Left kidney (tissue), 1 donor: ENCODE measurements at regions not wholly inside any gene's neighbourhood (a gene's known extent, or its start where the extent isn't known, plus 50 kb on each side); places are given as distances from the start of the nearest gene placed in this dataset.
A peak's percentile ranks its signal among the peaks of the same experiment; 100 is the strongest.
"Not testable (repeated sequence)": the region's sequence is repeated elsewhere in the genome, so short reads cannot be mapped to it uniquely, and the experiment has no call there.

Experiments
- DNase-seq: peaks from one replicate; pipeline ENCODE4 v3.0.0-alpha.2; 2013

DNA sequence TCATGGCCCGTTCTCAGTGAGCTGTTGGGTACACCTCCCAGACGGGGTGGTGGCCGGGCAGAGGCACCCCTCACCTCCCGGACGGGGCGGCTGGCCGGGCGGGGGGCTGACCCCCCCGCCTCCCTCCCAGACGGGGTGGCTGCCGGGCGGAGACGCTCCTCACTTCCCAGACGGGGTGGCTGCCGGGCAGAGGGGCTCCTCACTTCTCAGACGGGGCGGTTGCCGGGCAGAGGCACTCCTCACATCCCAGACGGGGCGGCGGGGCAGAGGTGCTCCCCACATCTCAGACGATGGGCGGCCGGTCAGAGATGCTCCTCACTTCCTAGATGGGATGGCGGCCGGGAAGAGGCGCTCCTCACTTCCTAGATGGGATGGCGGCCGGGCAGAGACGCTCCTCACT lies 129.7 kb upstream of the DAAM1 start:
- DNase-seq = not testable (repeated sequence)

DNA sequence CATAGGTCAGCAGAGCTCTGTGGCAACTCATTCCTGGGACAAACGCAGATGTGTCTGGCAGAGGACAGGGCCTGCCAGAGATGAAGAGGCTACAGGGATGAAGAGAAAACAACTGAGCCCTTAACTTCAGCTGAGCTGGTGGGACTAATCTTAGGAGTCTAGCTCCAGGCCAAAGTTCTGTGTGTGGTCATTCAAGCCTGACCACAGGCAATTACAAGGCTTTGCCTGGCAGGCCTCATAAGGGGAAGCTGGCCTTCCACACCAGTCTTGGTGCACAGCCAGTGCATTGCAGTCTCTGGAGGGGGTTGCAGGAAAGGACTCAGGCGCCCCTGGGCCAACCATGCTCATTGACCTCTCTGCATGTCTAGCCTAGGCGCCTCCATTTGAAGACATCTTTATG lies 127.6 kb upstream of the DAAM1 start:
- DNase-seq = peak; percentile 19

DNA sequence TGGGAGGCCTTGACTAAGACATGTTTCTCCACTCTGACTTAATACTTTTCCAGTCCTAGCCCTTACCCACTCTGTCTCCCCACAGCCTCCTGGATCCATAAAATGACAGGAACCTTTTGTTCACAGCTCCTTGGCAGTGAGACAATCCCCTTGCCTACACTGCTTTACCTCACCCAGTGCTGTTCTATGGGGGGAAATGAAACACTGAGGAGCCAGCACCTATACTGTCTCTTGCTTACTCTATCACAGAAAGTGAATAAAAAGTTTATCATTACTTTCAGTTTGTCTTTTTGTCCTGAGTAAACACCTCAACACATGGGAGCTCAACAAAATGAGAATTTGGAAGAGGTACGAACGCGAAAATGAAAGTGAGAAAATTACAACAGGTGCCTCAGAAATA lies 127.2 kb upstream of the DAAM1 start:
- no peak for DNase-seq

DNA sequence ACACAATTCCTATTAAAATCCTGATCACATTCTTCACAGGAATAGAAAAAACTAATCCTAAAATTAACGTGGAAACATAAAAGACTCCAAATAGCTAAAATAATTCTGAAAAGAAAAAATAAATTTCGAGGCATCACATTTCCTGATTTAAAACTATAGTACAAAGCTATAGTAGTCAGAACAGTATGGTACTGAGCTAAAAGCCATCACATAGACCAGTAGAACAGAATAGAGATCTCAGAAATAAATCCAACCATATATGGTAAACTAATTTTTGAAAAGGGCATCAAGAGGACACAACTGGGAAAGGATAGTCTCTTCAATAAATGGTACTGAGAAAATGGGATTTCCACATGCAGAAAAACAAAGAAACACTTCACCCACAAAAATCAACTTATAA lies 125.2 kb upstream of the DAAM1 start:
- no peak for DNase-seq

DNA sequence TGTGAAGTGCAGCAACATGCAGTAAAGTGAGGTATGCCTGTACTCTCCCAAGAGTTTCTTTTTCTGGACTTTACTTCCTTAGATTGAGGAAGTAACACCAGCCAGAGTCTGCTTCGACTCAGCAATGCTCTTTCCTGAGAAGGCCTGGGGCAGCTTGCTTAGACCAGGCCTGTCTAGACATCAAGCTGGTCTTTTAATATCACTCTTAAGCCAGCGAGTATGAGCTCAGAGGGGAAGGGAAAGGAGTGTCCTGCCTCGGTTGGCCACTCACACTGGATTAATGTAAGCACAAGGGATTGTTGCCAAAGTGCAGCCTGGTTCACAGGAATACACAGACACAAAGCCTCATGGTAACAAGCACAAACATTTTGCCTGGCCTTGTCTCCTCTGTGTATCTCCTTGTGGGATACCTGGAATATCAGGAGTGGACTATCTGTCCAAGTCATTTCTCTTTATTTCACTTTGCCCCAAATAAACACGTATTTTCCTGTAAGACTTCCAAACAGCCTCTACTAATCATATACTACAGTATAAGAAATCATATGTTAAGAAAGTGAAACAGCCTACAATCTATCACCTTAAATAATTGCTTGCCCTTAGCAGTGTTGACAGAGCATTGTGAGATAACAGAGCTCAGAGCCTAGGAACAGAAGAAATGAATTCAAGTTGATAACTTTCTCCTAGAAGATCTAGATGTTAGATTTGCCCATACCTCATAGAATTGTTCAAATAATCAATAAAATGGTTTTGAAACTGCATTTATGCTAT lies 121.2 kb upstream of the DAAM1 start:
- DNase-seq = no peak

DNA sequence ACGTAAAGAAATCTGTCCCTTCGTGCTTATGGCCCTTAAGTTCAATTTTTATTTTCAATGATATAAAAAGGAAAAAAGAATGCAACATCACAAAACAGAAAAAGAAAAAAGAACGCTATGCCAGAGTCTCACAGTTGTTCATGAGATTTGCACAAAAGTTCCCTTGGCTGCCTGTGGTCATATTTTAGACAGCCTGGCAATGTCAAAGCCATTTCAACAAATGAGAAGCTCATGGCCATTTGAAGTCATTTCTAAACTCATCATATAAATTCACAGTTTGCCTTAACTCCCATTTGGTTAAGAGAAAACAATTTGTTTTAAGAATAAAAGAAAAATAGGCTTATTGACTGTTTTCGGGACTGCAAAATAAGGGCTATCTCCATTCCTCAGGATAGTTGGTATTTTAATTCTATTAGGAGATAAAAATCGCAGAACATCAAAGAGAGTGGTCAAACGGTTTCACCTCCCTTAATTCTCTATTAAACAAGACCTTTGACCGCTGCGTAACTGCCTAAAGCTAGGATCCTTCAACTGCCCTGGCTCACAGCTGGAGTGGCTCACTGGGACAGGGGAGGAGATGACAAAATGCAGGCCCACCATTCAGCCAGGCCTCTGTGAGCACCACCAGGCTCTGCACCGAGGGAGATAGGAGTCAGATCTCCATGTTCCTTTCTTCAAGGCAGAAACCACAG lies 119.2 kb upstream of the DAAM1 start:
- peak; percentile 54 for DNase-seq

DNA sequence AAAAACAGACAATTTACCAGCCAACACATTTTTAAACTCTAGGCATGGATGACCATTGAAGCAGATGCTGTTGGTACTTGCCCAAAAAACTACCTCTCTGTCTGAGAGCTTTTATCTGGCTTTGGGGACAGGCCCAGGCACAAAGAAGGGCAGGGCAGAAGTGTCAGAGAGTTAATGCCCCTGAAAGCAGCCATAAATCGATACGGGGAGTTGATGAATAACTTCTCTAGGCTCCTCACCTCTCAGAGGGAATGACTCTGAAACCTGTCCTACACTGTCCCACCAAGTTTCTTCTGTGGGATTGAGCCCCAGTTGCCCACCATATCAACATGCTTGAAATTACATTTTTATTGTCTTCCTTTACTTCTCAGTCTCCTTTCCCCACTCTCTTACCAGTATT lies 113.0 kb upstream of the DAAM1 start:
- no peak for DNase-seq

DNA sequence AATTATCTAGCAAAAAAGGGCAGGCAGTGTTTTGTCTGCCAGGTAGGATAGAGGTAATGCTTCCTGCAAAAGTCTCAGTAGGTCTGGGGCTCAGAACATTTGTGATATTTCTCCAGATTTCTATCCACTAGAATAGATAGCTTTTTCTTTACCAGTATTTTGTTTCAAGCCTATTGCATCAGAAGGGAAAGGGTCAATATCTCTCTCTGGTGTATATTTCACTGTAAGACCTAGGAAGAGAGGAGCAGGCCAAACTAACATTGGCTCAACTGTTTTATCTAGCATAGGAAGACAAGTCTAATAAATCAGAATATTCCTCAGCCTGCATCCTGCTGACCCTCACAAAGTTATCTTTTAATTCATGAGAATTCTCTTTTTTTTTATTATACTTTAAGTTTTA lies 106.7 kb upstream of the DAAM1 start:
- DNase-seq = no peak

DNA sequence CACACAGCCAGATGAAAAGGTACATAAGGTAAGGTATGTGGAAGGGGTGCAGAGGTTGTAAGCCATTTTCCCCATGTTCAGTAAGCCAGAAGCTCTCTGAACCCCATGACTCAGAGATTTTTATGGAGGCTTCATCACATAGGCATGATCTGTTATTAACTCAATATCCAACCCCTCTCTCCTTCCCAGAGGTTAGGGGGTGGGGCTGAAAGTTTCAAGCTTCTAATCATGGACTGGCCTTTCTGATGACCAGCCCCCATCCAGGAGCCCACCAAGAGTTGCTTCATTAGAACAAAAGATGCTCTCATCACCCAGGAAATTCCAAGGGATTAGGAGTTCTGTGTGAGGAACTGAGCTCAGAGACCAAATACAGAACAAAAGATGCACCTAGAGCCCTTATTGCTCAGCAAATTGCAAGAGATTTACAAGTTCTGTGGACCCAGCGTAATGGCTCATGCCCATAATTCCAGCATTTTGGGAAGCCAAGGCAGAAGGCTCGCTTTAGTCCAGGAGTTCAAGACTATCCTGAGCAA lies 103.2 kb upstream of the DAAM1 start:
- DNase-seq = no peak

DNA sequence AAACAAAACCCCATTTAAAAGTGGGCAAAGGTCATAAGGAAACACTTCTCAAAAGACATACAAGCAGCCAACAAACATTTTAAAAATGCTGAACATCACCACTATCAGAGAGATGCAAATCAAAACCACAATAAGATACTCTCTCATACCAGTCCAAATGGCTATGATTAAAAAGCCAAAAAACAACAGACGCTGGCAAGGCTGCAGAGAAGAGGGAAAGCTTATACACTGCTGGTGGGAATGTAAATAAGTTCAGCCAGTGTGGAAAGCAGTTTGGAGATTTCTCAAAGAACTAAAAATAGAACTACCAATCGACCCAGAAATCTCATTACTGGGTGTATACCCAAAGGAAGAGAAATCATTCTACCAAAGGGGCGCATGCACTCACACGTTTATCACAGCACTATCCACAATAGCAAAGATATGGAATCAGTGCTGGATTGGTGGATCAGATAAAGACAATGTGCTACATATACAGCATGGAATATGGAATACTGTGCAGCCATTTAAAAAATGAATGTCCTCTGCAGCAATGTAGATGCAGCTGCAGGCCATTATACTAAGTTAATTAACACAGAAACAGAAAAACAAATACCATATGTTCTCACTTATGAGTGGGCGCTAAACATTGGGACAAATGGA lies 102.1 kb upstream of the DAAM1 start:
- no peak for DNase-seq

DNA sequence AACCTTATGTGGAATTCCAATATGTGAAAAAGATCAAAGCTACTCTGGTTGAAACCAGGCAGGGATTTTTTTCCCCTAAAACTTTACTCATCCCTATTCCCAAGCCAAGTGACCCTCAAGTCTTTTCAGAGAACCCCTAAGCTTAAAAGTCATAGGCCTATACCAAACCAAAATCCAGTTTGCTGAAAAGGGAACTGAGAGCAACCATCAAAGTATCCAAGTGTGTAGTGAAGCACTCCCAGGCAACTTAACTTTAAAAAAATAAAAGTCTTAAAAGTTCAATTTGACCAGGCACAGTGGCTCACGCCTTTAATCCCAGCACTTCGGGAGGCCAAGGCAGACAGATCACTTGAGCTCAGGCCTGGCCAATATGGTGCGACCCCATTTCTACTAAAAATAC lies 101.2 kb upstream of the DAAM1 start:
- DNase-seq = no peak

DNA sequence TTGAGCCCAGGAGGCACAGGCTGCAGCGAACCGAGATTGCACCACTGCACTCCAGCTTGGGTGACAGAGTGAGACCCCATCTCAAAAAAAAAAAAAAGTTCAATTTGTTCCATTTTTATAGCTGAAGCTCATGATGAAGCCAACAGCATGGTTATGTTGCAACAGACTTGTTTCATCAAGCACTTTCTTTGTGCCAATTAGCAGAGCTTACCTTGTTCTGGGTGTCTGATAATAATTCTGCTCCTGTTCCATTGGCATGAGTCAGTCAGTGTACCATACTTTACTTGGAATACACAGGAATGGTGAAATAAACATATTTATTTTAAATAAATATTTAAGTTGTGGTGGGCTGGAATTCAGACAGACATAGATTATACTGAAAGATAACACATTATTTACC lies 100.8 kb upstream of the DAAM1 start:
- no peak for DNase-seq

DNA sequence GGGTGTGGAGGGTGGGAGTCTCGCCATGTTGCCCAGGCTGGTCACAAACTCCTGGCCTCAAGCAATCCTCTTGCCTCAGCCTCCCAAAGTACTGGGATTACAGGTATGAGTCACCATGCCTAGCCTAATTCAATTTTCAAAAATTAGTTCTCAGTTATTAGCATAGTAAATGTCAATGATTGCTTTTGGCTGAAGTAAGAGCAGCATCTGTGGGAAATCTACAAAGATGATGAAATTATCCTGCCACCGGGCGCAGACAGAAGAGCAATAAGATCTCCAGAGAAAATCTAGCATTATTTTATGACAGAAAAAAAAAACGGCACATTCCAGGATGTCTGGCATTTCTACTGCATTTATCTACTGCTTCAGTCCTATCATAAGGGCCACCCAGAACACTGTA lies 97.9 kb upstream of the DAAM1 start:
- DNase-seq = no peak

DNA sequence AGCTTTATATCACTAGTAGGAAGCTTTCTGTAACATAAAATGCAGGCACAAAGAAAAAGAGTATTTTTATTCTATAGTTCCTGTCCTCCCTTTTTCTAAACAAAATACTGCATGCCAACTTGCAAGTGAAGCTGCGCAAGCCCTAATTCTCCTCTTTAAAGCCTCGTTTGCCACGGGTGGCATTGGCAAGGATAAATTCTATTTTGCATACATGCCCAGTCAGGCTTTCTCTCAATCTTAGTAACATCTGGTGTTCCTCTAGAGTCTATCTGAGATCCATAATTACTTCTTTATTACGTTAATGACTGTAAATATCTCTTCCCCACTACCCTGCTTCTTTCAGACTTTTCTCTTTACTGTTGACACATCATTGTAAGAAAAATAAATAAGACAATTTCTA lies 97.1 kb upstream of the DAAM1 start:
- no peak for DNase-seq

DNA sequence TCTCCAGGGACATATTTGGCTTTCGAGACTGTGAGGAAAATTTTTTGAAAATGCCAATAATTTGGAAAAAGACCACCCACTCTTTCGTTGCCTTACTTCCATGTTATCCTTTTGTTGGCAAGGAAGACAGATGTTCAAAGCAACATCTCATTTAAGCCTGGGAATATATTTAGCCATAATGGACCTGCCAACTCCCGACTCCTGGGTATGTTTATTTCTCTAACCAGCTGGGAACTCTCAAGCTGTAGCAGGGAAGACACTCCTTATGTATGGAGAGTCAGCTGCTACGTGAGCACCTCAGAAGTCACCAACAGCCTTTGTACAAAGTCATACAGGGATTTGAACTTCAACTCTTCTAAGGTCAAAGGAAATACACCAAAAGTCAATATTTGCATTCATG lies 96.5 kb upstream of the DAAM1 start:
- DNase-seq = no peak

DNA sequence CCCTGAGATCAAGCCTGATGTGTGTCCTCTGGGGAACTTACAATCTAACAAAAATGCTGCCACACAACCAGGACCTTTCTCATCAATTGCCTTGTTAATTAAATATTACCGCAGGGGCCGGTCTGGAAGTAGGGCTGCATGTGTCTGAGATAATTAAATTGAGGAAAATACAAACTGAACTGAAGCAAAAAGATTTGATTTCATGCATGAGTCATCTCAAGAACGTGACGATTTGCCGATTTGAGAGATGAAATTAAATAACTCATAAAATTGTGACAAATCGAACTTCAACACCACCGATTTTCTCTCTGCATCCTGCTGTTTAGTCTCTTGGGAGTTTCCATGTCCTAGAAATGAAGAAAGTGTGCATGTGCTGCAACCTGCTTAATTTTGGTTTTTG lies 94.6 kb upstream of the DAAM1 start:
- no peak for DNase-seq

DNA sequence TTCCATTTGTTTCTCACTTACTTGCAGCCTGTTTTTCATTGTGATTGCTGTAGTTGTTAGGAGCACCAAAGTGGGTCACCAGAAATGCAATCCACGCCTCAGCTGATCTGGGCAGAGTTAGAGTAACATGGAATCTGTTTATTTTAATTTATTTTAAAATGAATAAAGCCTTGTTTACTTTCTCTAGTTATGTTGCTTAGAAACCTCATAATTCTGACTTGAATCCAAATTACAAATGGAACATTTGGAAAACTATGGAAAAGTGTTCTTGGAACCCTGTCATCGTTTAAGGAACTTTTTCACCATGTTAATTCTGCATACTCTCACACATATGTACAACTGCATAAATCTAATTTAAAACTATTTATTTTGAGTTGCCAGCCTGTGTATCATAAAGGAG lies 92.2 kb upstream of the DAAM1 start:
- no peak for DNase-seq

DNA sequence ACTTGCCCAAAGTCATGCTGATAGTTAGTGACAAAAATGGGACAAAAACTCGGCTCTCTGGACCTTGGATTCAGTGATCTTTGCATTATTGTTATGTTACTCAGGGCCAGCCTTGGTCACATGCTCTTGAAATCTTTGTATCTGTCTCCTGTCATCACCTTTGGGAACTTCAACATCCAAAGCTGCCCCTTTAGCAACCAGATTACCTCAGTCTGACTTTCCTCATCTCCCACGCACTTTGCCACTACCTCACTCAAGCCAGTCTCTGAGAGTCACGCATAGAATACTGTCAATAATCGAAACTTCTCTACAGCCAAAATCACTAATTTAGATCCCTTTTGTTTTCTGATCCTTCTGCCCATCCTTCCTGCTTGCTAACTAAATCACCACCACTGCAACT lies 90.8 kb upstream of the DAAM1 start:
- no peak for DNase-seq

DNA sequence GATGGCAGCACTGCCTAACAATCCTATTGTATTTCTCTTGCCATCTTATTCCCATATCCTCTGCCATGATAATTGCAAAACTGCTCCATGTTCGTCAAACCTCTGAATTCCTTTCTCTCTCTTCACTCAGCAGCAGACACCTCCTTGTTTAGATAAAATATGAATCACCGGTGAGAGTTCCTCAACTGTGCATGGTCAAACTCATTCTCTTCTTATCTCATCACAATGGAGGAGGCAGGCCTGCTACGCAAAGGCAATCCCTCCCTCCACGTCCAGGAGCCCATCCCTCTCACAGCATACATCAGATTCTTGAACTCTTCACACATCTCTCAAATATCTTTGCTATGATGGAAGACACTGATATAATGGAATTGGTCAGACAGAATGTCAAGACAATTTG lies 90.1 kb upstream of the DAAM1 start:
- DNase-seq = no peak

DNA sequence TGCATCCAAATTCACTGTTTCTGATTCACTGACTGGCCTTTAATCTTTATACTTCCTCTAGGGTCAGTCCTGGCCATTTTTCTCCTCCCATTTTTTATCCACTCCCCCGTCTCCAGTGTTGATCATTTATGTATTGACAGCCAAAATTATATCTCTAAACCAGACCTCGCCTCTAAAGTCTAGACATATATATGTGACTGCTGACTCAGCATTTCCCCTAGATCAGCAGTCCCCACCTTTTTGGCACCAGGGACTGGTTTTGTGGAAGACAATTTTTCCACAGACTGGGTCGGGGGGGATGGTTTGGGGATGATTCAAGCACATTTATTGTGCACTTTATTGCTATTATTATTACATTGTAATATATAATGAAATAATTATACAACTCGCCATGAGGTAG lies 88.3 kb upstream of the DAAM1 start:
- no peak for DNase-seq

DNA sequence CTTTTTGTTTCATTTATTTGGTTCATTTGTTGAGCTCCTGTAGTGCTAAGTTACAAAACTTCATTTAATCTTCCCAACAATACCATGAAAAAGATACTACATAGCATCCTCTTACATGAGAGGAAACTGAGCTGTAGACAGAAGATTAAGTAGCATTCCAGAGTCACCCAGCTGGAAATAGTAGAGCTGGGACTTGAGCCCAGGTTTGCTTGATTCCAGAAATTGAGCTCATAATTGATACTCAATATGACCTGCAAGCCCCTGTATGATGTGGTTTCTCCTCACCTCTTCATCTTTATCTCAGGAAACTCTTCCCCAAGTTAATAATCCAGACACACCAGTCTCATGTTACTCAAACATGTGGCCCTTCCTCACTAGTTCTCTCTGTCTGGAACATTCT lies 87.0 kb upstream of the DAAM1 start:
- no peak for DNase-seq

DNA sequence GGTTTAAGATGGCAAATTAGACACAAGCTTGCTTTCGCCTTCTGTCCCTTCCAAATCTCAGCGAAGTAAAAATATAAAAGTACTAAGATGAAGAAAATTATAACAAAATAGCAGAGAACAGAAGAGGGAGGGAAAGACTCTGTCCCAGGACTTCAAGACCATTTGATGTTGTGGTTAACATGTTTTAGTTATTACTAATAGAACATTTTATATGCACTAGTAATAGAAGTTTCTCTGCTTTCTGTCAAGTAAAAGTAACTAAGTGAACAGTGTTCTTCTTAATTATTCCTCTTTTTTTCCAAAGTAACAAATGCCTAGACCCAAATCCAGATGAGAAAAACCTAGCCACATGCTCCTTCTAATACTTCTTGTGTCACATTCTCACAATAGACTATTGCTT lies 85.1 kb upstream of the DAAM1 start:
- DNase-seq = no peak

DNA sequence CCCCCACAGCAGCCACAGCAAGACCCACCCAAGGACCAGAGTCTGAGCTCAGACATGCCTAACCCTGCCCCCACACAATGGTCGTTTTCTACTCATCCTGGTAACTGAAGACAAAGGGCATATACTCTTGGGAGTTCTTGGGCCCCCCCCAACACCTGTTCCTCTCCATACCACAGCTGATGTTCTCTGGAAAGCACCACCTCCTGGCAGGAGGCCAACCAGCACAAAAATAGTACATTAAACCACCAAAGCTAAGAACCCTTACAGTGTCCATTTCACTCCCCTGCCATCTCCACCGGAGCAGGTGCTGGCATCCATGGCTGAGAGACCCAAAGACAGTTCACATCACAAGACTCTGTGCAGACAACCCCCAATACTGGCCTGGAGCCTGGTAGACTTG lies 80.6 kb upstream of the DAAM1 start:
- DNase-seq = no peak
